ENCODE measurements at regions not wholly inside any gene's neighbourhood (a gene's known extent, or its start where the extent isn't known, plus 50 kb on each side); places are given as distances from the start of the nearest gene placed in this dataset.

DNA sequence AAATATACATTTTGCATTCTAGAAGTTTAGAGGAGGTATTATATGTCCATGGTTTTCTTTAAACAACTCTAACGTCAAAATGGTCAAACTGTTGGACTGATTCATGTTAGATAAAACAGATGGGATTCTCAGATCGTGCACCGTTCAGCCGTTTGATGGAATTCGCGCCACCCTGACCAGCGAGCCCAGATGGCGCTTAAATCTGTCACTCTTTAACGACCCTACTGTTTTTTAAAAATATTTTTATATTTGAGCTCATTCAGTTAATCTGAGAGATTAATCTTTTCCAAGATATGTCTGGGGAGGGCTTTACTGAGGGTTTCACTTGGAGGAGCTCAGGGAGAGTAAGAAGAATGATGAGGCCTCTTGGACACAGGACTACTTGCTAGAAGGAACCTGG, 164.4 kb downstream of the TM9SF2 start:
- no peak for DNase-seq (ENCODE audit: low read depth)
- H3K4me3 ChIP-seq (ENCODE audit: control insufficient read depth, low read depth, low read length), result no peak overlapping the region
- TF ChIP-seq CTCF (conservative IDR thresholded peaks at IDR 0.05; ENCODE audit: control insufficient read depth, insufficient read depth, low read depth, low read length), result no peak

DNA sequence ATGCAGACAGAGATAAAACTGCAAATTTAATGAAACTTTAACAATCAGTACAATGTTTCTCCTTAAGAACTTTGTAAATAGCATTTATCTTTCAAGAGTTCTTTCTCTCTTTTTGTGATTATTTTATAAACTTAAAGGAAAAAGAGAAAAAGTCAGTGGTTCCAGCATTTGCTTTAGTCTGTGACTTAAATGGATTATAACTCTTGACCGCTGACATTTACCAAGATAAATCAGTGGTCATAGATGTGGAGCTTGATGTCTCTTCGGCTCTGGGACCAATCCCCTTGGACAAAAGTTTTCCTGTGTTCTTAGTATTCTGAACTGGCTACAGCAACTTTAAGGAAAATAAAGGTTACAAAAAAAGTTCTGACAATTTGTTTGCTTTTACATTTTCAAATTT, 162.6 kb downstream of the TM9SF2 start:
- no peak for DNase-seq (ENCODE audit: low read depth)
- no peak for TF ChIP-seq CTCF (conservative IDR thresholded peaks at IDR 0.05; ENCODE audit: control insufficient read depth, insufficient read depth, low read depth, low read length)
- H3K4me3 ChIP-seq (ENCODE audit: control insufficient read depth, low read depth, low read length), result no peak overlapping the region

DNA sequence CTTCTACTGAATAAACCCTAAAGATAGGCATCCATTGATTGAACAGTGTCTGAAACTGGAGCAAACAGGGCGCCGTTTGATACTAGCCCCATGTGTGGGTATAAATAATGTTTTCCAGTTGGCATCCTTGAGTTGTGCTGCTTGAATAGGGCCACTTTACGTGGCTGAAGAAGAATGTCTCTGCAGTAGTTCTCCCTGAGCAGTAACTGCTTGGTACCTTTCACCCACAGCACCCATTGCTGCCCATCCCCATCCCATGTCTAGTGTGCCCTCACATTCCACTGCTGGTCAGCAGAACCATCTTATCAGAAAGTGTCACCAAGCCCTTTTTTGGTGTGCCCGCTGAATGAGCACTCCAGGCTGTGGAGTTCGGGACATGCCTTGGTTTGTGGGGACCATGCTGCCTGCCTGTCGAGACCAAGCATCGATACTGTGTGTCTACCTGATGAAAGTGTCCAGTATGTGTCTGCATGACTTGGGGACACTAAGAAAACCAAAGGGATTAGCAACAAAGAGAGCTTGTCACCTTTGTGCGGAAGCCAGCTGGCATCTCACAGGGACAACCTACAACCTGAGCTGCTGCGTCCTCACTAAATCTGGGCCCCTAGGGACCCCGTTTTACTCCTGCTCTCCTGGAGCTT, 162.0 kb downstream of the TM9SF2 start:
- DNase-seq (ENCODE audit: low read depth), result no peak
- TF ChIP-seq CTCF (conservative IDR thresholded peaks at IDR 0.05; ENCODE audit: control insufficient read depth, insufficient read depth, low read depth, low read length), result no peak
- no peak overlapping the region for H3K4me3 ChIP-seq (ENCODE audit: control insufficient read depth, low read depth, low read length)

DNA sequence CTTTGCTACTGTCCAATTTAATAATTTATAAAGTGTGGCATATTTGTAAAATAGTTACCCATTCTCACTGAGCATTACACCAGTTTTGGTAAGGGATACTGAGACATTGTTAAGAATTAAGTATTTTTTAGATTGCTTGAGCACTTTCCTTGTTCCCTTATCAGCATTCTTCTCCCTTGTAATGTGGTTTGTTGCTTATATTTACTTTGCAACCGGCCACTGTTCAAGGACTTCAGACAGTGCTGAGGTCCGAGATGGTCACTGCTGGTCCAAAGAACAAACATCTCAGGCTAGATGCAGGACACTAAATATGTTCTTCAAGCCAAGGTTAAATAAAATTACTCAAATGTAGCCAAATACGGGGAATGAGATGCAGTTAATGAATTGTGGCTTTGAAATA, 161.4 kb downstream of the TM9SF2 start:
- no peak for TF ChIP-seq CTCF (conservative IDR thresholded peaks at IDR 0.05; ENCODE audit: control insufficient read depth, insufficient read depth, low read depth, low read length)
- no peak for DNase-seq (ENCODE audit: low read depth)
- no peak overlapping the region for H3K4me3 ChIP-seq (ENCODE audit: control insufficient read depth, low read depth, low read length)

- no peak overlapping the region for H3K4me3 ChIP-seq (ENCODE audit: control insufficient read depth, low read depth, low read length)
- TF ChIP-seq CTCF (conservative IDR thresholded peaks at IDR 0.05; ENCODE audit: control insufficient read depth, insufficient read depth, low read depth, low read length), result no peak
- DNase-seq (ENCODE audit: low read depth), result no peak
These were observed 160.5 kb downstream of the TM9SF2 start for GRCh38 chr13:99661791-99662190.

- H3K4me3 ChIP-seq (ENCODE audit: control insufficient read depth, low read depth, low read length), result no peak overlapping the region
- no peak for TF ChIP-seq CTCF (conservative IDR thresholded peaks at IDR 0.05; ENCODE audit: control insufficient read depth, insufficient read depth, low read depth, low read length)
- no peak for DNase-seq (ENCODE audit: low read depth)
These were observed 158.7 kb downstream of the TM9SF2 start for GRCh38 chr13:99659866-99660554.

Data from fibroblast of mammary gland (primary cell).